ENCODE measurements at regions not wholly inside any gene's neighbourhood (a gene's known extent, or its start where the extent isn't known, plus 50 kb on each side); places are given as distances from the start of the nearest gene placed in this dataset.
"Not testable (repeated sequence)": the region's sequence is repeated elsewhere in the genome, so short reads cannot be mapped to it uniquely, and the experiment has no call there.

DNA sequence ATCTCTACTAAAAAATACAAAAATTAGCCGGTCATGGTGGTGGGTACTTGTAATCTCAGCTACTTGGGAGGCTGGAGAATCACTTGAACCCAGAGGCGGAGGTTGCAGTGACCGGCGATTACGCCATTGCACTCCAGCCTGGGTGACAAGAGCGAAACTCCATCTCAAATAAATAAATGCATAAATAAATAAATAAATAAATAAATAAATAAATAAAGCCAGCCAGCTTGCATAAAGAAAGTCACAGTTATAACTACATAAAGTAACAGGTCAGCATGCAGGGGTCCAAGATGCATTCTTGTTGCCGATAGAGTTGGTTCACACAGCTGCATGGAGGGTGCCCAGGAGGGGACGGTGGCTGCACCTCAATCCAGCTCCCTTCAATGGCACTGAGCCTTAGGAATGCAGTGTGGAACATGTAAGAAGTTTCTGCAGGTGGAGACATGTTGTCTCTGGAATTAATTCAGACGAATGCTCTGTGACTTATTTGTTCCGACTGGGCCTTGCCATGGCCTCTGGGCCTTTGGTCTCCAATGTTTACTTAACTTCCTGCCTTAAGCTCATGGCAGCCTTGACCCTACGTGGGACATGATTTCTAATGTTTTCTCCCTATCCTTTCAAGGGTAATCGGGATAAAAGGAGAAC lies 159.6 kb upstream of the PRKCQ start:
- no peak for DNase-seq (ENCODE audit: low read depth)

DNA sequence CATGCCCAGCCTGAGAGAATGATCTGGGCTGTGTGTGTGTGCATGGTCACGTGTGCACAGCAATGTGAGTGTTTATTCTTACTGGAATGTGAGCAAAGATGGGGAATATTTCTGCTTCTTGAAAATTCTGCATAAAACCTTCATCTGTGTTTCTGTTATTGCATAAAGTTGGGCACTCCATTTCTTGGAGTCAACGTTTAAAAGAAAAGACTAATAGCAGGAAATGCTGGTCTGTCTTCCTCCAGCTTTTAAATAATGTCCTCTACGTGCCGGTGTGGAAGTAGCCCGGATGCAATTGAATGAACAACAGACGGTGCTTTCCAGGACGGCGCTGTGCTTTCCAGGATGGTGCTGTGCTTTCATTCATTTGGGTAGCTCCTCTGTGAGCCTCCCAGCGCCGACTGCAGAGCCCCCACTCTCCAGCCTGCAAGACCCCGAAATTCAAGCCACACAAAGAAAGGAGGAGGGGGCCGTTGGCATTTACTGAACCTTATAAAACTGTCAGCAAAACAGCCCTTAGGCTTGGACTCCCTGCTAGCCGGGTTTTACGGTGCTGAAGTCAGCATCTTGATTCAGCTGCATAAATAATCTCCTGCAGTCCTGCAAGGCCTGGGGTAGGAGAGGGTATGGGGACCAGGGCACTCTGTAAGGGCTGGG lies 158.2 kb upstream of the PRKCQ start:
- DNase-seq (ENCODE audit: low read depth) = peak; percentile 40

DNA sequence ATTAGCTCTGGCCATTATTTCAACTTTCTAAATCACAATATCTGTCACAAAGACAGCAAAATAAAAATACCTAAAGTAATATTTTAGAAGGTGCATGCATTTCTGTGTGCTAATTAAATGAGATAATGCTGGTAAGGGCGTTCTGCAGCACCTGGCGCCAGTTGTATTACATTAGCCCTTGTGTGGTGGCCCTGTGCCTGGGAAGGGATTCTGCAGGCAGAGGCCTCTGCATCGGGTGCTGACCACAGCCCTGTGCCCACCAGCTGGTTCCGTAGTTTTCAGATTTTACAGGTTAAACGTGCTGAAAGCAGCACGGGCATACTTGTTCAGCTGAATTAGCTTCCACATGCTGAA lies 157.7 kb upstream of the PRKCQ start:
- no peak for DNase-seq (ENCODE audit: low read depth)

DNA sequence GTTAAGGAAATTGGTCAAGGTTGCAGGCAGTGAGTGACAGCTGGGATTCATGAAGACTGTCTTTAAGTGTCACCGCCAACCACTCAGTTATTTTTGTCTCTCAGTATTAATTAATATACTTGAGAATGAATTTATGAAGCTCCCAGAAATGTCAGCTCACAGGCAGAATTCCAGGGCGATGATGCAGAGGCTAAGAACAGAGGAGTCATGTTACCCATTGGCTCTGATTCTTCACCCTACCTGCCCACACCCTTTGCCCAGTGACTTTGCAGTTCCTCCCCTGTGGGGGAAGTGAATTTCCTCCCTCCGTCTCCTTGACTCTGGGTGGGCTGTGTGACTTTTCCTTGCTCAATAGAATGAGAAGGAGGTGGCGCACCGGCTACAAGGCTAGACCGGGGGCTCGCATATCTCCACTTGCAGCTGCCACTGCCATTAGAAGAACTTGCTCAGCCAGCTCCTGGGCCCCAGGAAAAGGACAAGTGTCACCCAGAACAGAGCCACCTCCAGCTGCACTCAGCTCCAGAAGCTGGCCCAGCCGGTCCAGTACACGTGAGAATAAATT lies 157.1 kb upstream of the PRKCQ start:
- peak; percentile 87 for DNase-seq (ENCODE audit: low read depth)

DNA sequence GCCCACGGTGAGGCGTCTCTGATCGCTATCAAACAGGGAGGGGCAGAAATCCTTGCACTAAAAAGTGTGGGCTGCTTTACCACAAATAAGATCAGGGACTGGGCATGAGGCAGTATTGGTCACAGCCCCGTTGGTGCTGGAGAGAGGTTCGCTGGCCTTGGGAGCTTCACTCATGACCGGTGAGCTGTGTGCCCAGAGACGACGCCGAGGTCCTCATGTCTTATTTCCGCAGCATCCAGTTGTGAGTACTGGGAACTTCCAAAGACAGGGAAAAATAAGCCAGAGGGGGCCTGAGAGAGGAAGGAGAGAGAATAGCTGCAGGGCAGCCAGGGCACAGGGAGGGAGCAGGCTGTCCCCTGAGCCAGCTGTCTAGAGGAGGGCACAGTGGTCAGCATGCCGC lies 154.2 kb upstream of the PRKCQ start:
- peak; percentile 72 for DNase-seq (ENCODE audit: low read depth)

DNA sequence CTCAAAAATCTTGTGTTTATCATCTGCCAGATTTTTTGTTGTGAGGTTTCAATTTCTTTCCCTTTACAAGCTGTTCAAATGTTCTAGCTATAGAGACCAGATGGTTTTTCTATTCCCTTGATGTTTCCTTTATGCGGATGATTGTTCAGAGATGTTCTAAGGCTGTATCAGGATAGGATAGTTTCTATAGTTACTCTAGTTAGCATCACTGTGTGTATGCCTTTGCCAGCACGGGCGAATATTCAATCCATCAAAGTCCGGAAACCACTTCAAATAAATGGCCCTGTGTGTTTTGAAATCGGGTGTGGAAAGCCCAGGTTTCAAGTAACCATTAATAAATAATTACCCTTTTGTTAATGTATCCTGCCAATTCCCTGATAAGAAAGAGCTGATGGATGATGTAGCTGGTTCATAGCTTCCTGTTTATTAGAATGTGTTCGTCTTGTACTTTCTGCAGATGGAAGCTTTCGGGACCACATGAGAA lies 149.8 kb upstream of the PRKCQ start:
- no peak for DNase-seq (ENCODE audit: low read depth)

DNA sequence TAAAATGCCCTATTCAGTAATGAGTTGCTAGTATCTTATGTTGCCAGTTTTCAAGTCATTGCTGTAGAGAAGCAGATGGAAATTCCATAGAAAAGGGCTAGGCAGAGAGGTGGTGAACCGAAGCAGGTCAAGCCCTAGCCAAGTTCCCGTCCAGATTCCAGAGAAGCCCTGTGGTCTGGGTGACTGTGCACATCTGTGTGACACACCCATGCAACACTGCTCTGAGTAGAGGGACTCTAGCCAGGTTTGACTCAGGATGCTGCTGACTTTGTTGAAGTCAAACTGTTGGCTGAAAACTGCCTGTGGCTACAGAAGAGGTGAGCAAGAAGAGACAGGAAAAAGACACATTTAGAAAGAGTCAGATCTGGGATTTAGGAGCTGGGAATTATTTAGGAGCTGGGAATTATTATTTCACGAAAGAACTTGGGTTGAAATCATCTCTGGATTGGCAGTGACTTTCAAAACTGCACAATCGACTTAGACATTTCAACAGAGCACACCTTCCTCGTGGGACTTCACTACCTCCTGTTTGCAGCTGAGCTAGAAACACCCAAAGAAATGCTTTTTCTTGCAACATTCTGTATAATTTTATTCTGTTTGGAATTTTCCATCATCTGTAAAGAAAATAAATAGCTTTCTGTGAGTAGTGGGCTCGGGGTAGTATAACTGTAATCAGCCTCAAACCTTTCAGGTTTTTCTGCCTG lies 149.1 kb upstream of the PRKCQ start:
- peak; percentile 39 for DNase-seq (ENCODE audit: low read depth)

DNA sequence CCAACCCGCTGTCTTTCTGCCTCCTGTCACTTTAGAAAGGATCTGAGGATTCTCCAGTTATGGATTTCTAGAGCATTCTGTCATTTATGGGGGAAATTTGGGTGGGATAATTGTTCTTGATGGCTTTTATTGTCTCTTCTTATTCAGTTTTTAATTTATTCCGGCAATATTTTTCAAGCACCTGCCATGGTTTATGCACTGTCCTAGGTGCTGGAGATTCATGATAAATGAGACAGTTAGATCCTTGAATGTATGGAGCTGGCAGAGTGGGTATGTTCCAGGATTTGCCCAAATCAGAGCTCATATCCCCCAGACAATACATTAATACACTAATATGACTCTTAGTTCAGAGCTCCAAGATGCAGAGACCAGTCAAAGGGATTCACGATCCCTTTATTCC lies 146.8 kb upstream of the PRKCQ start:
- no peak for DNase-seq (ENCODE audit: low read depth)

DNA sequence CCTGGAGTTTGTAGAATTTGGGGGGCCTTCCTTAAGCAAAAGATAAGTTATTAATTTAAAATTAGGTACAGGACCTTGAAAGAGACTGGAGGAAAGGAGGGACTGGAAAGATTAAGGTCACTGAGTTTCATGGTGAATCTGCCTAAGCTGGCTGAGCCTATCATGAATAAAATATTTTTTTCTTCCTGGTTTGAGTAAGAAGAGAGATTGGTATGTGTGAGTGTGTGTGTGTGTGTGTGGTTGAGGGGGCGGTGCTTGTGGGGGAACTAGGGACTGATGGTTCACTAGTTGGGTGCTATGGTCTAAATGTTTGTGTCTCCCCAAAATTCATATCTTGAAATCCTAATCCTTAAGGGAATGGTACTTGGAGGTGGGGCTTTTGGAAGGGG lies 142.5 kb upstream of the PRKCQ start:
- DNase-seq (ENCODE audit: low read depth) = no peak

DNA sequence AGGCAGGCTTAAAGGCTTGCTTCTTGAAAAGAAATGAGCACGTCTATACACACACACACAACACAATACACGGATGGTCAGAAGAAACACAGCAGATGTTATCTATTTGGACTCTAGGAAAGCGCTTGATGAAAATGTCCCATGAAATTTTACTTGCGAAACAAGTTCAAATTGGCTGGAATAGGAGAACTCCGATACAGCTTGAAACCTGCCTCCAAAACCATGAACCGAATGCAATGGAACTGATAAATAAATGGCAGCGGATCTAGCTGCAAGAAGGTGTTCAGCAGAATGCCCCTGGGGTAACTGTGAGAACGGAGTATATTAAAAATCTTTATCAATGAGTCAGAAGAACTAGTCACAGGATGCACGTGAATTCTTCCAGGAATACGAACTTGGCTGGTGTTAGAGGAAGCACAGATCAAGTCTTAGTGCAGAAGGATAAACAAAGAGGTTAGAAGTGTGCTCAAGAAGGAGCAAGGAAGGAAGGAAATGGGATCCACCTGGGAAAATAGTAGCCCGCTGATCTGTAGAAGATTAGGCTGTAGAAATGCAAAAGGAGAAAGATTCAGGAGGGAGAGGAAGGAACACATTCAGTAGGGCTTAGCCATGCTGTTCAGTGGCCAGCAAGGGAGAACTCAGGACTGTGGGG lies 142.0 kb upstream of the PRKCQ start:
- DNase-seq (ENCODE audit: low read depth) = peak; percentile 42

DNA sequence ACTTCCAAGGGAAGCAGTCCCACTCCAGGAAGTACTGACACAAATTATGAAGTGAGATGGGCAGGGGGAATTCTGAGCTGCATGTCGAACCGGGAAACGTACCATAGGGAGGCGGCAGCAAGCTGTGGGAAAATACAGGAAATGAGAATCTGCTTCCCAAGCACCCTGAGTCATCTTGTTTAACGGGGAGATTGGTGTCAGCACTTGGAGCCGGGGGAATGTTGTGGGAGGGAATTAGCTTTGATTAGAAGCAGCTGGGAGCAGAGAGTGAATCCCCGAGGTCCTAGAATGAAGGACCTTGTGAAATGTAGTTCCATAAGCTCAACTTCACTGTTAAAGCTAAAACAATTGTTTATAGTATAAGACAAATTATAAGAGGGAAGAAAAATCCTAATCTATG lies 141.4 kb upstream of the PRKCQ start:
- DNase-seq (ENCODE audit: low read depth) = peak; percentile 90

DNA sequence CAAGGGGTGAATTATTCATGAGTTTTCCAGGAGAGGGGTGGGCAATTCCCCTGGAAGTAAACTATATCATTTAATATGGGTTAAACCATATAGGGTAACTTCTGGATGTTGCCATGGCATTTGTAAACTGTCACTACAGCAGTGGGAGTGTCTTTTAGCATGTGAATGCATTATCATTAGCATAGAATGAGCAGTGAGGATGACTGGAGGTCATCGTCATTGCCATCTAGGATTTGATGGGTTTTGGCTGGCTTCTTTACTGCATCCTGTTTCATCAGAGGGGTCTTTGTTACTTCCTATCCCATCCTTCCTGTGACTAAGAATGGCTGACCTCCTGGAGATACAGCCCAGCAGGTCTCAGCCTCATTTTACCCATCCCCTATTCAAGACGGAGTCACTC lies 139.5 kb upstream of the PRKCQ start:
- DNase-seq (ENCODE audit: low read depth) = no peak

DNA sequence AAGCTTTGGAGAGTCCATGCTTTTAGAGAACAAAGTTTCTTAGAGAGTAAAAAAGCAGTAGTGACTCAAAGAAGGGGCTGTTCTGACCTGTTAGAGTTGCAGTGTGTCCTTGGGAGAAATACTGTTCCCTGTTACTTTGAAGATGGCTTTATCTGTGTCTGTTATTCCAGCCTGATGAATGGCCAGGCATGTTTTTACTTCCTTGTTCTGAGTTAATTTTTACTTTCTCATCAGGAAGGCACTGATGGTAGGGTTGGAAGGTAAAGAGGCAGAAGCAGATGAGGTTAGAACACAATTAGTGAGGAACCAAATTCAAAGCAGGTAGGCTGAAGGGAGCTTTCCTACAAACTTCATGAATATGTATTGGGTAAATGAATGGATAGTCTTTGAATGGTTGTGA lies 138.5 kb upstream of the PRKCQ start:
- DNase-seq (ENCODE audit: low read depth) = no peak

DNA sequence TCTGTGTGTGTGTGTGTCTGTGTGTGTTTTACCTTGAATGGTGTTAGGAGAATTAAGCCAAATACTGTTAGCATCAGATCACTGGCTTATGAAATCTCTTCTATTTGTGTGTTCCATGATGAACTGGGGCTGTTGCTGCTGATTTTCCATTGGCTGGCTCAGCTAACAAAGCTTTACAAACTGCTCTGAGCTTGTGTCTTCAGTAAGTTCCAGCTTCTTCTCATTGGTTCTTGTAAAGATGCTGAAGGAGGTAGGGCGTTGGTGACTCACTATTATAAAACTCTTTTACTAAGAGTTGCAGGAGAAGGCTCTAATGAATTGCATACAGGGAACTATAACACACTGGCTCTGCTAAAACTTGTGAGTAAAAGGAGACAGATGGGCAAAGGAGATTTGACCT lies 136.4 kb upstream of the PRKCQ start:
- no peak for DNase-seq (ENCODE audit: low read depth)

DNA sequence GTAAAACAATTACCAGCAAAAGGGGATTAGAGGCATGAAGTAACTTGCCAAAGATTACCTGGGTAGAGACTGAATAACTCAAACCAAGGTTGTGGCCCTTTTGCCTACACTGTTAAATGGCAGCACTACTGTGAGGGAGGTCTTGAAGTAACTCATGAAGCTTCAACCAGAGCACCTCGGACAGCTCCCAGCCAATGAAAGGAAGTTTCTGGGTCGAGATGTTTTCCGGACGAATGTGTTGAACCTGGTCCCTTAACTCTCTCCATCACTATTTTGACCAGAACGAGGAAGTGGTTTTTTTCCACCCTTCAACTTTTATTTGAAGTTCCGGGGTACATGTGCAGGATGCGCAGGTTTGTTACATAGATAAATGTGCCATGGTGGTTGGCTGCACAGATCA lies 133.6 kb upstream of the PRKCQ start:
- DNase-seq (ENCODE audit: low read depth) = no peak

DNA sequence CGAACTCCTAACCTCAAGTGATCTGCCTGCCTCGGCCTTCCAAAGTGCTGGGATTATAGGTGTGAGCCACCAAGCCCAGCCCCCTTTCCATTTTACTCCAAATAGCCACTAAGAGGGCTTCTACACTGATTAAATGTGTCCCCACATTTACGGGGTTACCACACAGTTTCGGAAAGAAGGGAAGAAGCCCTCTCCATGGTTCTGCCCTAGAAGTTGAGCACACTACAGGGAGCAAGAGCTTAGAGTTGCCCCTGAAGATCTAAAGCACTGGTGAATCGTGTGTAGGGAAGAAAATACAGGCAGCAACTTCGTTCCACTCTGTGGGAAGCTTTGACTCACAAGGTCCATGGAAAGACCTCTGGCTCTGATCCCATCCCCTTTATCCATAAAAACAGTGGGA lies 133.0 kb upstream of the PRKCQ start:
- no peak for DNase-seq (ENCODE audit: low read depth)

DNA sequence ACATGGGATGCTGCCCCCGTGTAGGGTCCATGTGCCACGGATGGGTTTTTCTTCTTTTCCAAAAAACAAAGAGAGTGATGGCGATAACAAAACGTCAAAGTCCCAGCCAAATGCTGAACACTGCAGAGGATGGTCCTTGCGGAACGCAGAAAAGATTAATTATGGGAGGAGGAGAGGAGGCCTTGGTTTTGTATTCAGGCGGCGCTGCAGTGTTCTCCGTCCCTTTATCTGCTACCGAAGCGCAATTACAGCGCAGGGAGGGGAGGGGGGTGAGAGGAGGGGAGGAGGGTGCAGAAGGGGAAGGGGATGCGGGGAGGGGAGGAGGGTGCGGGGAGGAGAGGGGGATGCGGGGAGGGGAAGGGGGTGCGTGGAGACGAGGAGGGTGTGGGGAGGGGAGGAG lies 131.8 kb upstream of the PRKCQ start:
- no peak for DNase-seq (ENCODE audit: low read depth)

DNA sequence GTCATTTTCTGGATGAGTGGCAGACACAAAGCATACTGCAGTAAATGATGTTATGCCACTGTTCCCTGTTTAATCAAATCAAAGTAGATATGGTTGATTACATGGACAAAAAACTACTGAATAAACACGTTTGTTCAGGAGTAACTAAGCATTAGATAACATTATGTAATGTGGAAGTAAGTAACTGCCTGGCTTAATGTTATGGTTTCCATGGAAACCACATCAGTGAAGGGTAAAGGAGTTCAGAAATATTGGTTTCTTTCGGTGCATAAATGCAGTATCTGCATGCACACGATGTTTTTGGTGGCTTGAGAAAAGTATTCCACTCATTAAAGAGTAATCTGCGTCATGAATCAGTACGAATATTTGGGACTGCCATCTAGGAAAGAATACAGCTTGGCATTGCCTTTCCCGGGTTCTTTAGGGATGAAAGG lies 131.3 kb upstream of the PRKCQ start:
- DNase-seq (ENCODE audit: low read depth) = no peak

DNA sequence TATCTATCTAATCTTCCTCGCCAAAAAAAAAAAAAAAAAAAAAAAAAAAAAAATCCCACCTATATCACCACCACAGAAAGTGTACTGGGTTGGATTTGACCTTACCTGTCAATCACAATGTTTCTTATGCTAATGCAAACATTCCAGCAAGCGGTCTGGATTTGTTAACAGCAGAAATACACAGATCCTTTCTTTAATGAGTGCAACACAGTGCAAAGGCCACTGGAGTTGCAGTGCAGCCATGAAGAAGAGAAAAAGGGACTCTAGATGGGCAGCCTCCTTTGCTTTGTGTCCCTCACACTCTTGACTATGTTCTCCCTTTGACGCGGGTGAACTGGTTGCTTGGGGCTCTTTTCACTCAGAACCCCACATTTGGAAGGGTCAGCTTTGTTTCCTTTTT lies 127.3 kb upstream of the PRKCQ start:
- no peak for DNase-seq (ENCODE audit: low read depth)

DNA sequence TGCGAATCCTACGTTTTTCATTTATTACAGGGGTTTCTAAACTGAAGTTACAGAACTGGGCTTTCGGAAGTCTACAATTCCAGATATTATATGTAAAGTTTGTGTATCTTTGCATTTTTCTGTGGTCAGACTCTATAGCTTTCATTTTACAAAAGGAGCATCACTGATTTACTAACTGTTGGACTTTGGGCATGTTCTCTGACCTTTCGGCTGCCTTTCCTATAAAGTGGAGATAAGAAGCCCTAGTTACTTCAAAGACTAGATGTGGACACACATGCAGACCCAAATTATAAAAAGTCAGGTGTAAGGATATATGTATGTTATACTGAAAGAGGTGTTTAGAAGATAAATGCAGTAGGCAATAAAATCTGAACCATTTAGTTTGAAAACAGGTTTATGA lies 126.6 kb upstream of the PRKCQ start:
- no peak for DNase-seq (ENCODE audit: low read depth)

DNA sequence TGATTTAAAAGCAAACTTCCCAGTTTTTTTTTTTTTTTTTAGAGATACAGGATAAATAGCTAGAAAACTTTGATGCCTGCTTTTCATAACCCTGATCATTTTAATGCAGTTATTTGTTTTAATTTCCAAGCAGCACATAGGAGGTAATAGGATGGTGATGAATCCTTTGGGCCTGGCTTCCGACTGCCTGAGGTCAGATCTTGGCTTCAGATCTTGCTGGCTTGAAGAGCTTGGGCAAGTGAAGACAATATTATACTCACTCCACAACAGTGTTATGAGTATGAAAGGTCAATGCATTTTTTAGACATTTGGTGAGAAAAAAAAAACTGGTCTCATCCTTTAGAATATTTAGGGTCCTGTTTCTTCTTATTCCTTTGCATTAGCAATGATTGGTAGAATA lies 124.8 kb upstream of the PRKCQ start:
- no peak for DNase-seq (ENCODE audit: low read depth)

DNA sequence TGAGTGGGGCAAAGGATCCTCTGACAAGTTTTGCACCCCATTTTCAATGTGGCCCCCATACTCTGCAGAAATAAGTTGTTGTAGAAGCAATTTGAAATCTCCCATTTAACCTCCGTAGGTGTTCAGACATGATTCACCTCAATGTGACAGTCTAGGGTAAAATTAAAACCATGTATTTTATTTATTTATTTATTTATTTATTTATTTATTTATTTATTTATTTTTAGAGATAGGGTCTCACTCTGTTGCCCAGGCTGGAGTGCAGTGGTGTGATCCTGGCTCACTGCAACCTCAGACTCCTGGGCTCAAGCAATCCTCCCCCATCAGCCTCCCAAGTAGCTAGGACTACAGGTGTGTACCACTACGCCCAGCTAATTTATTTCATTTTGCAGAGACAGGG lies 122.8 kb upstream of the PRKCQ start:
- not testable (repeated sequence) for DNase-seq (ENCODE audit: low read depth)

Data from myocyte (in vitro differentiated cells).